HCT116 (cell line): ENCODE measurements at regions not wholly inside any gene's neighbourhood (a gene's known extent, or its start where the extent isn't known, plus 50 kb on each side); places are given as distances from the start of the nearest gene placed in this dataset.

Experiments used
- ATAC-seq: fragments of 200-7000 bp; cut with Tn5 transposase; 2 replicates; pipeline ENCODE4 v1.9.1; 2020; ENCODE audit warnings: mild to moderate bottlenecking, moderate library complexity
- BruUV-seq: library from RNA; stranded (reverse); fragments of 400-500 nt; replicated peaks from 2 replicates; lab custom pipeline; 2021; lab: Mats Ljungman, UMichigan
- CTCF ChIA-PET: fragments of 300-600 bp; sonication (Branson Sonifier 250); formaldehyde crosslinking; loops from one replicate; lab custom pipeline; 2021; ENCODE audit warnings: antibody characterized with exemption; lab: Charles Lee
- POLR2A ChIA-PET: fragments of 300-600, 350-600 bp; sonication (Branson Sonifier 250); formaldehyde crosslinking; loops from one replicate; lab custom pipeline; 2021; ENCODE audit warnings: antibody characterized with exemption; lab: Charles Lee
- RAD21 ChIA-PET, 2 experiments: fragments of 300-600 bp; sonication (Branson Sonifier 250); formaldehyde crosslinking; loops; one replicate each; lab custom pipeline; 2023; ENCODE audit warnings: low total read pairs in 2 of 2; ENCODE audit not compliant: uncharacterized antibody in 2 of 2, unreplicated experiment in 2 of 2, low non-redundant PET in 1 of 2; lab: Charles Lee
- DNase-seq: peaks from one replicate; pipeline ENCODE4 v3.0.0-alpha.2; 2010; ENCODE audit warnings: low read depth, low spot score
- H2AFZ ChIP-seq: fragments of 200-600 bp; shearing (Covaris generic), sonication (generic); 2 replicates; pipeline ENCODE4 v1.6.1; 2017; ENCODE audit warnings: low read depth, mixed run types, mixed read lengths, antibody characterized with exemption, low read length; ENCODE audit not compliant: poor library complexity, severe bottlenecking
- H3K27ac ChIP-seq: 2 replicates; pipeline ENCODE4 v1.5.1; 2012; ENCODE audit warnings: low read depth, low read length
- H3K27me3 ChIP-seq: fragments of 200-600 bp; sonication (generic); 2 replicates; pipeline ENCODE4 v1.6.1; 2016; ENCODE audit warnings: mixed run types, low read length, mixed read lengths; ENCODE audit not compliant: insufficient read depth
- H3K36me3 ChIP-seq, 2 experiments: fragments of 200-500 bp in 1 of 2; fragments of 200-600 bp in 1 of 2; sonication (Bioruptor generic) in 1 of 2; sonication (generic) in 1 of 2; 2 replicates each; pipeline versions ENCODE4 v1.5.1 to v1.6.1; 2014 to 2016; ENCODE audit warnings: low read length in 2 of 2, inconsistent platforms in 1 of 2, mixed read lengths in 1 of 2, mixed run types in 1 of 2; ENCODE audit not compliant: insufficient read depth in 2 of 2, control insufficient read depth in 1 of 2
- H3K4me1 ChIP-seq, 2 experiments: fragments of 200-600 bp in 1 of 2; sonication (generic) in 1 of 2; 2 replicates each; pipeline versions ENCODE4 v1.5.1 to v1.6.1; 2012 to 2017; ENCODE audit warnings: low read length in 2 of 2, inconsistent platforms in 1 of 2, mild to moderate bottlenecking in 1 of 2, mixed read lengths in 1 of 2, mixed run types in 1 of 2, moderate library complexity in 1 of 2; ENCODE audit not compliant: insufficient read depth in 2 of 2, control insufficient read depth in 1 of 2
- H3K4me2 ChIP-seq: fragments of 200-600 bp; sonication (generic); 2 replicates; pipeline ENCODE4 v1.6.1; 2017; ENCODE audit warnings: mixed run types, low read length, mixed read lengths
- H3K4me3 ChIP-seq, 2 experiments: fragments of 200-600 bp in 1 of 2; sonication (generic) in 1 of 2; replicated peaks in 1 of 2; 2 replicates each; pipeline ENCODE4 v1.5.1; 2011 to 2016; ENCODE audit warnings: low read length in 2 of 2, control low read depth in 1 of 2, low read depth in 1 of 2, mild to moderate bottlenecking in 1 of 2, mixed read lengths in 1 of 2, mixed run types in 1 of 2
- H3K79me2 ChIP-seq: fragments of 200-600 bp; sonication (generic); 2 replicates; pipeline ENCODE4 v1.6.1; 2017; ENCODE audit warnings: mild to moderate bottlenecking, mixed run types, low read length, moderate library complexity, mixed read lengths; ENCODE audit not compliant: insufficient read depth
- H3K9ac ChIP-seq: fragments of 200-600 bp; sonication (generic); 2 replicates; pipeline ENCODE4 v1.6.1; 2016; ENCODE audit warnings: low read length, mixed read lengths
- H3K9me2 ChIP-seq: fragments of 200-600 bp; sonication (generic), shearing (Covaris generic); 2 replicates; pipeline ENCODE4 v1.6.1; 2017; ENCODE audit warnings: mixed run types, mild to moderate bottlenecking, moderate library complexity; ENCODE audit not compliant: insufficient read depth
- H3K9me3 ChIP-seq, 2 experiments: fragments of 200-500 bp in 1 of 2; fragments of 200-600 bp in 1 of 2; sonication (Bioruptor generic) in 1 of 2; sonication (generic) in 1 of 2; 2 replicates each; pipeline ENCODE4 v1.6.1; 2014 to 2017; ENCODE audit warnings: low read length in 2 of 2, mixed read lengths in 2 of 2, inconsistent platforms in 1 of 2, low read depth in 1 of 2, mild to moderate bottlenecking in 1 of 2, mixed run types in 1 of 2, moderate library complexity in 1 of 2; ENCODE audit not compliant: control insufficient read depth in 1 of 2, insufficient read depth in 1 of 2
- H4K20me1 ChIP-seq: fragments of 200-600 bp; sonication (generic), shearing (Covaris generic); 2 replicates; pipeline ENCODE4 v1.6.1; 2017; ENCODE audit warnings: mixed run types, mild to moderate bottlenecking, moderate library complexity; ENCODE audit not compliant: insufficient read depth
- CEBPB ChIP-seq: IDR thresholded peaks from 2 replicates; pipeline ENCODE4 v1.6.1; 2012; ENCODE audit warnings: low read depth
- EZH2 ChIP-seq: fragments of 200-600 bp; sonication (generic); IDR thresholded peaks from 2 replicates; pipeline ENCODE4 v1.6.1; 2017; ENCODE audit warnings: antibody characterized with exemption, mixed run types
- EZH2phosphoT487 ChIP-seq: fragments of 200-600 bp; IDR thresholded peaks from 2 replicates; pipeline ENCODE4 v1.6.1; 2018; ENCODE audit warnings: antibody characterized with exemption, borderline replicate concordance
- FOSL1 ChIP-seq: IDR thresholded peaks from 2 replicates; pipeline ENCODE4 v1.6.1; 2012; ENCODE audit warnings: low read depth
- JUND ChIP-seq: IDR thresholded peaks from 2 replicates; pipeline ENCODE4 v1.6.1; 2012
- POLR2AphosphoS5 ChIP-seq: IDR thresholded peaks from 2 replicates; pipeline ENCODE4 v1.6.1; 2011; ENCODE audit warnings: mild to moderate bottlenecking, low read depth, low read length, moderate library complexity
- RAD21 ChIP-seq: IDR thresholded peaks from 2 replicates; pipeline ENCODE4 v1.6.1; 2012; ENCODE audit warnings: low read depth, mild to moderate bottlenecking
- SRF ChIP-seq: IDR thresholded peaks from 2 replicates; pipeline ENCODE4 v1.6.1; 2012; ENCODE audit warnings: low read depth
- TCF7L2 ChIP-seq: IDR thresholded peaks from 2 replicates; pipeline ENCODE4 v1.7.0; 2011; ENCODE audit warnings: borderline replicate concordance, inconsistent platforms; ENCODE audit not compliant: insufficient read depth, insufficient read length; ENCODE audit errors: extremely low read depth
- ZFX ChIP-seq: fragments of 450-650 bp; IDR thresholded peaks from 2 replicates; pipeline ENCODE4 v1.6.1; 2017
- intact Hi-C: fragments of 100-400 bp; cut with micrococcal nuclease; formaldehyde crosslinking; loops from 2 replicates; pipeline ENCODE4 v1.10.0; 2022
- TF ChIP-seq, protein P1 (sequence below): IDR thresholded peaks from 2 replicates; pipeline ENCODE4 v1.6.1; 2011; ENCODE audit warnings: mild to moderate bottlenecking, low read length, moderate library complexity; ENCODE audit not compliant: insufficient replicate concordance; ENCODE audit errors: extremely low read depth
- TF ChIP-seq, protein P2 (sequence below): IDR thresholded peaks from 2 replicates; pipeline ENCODE4 v1.6.1; 2012
- TF ChIP-seq, protein P3 (sequence below), 3 experiments: fragments of 200-600 bp in 1 of 3; sonication (generic) in 1 of 3; IDR thresholded peaks in 2 of 3; conservative IDR thresholded peaks in 1 of 3; 2 replicates each; pipeline ENCODE4 v1.5.1; 2012 to 2017; ENCODE audit warnings: low read depth in 2 of 3, low read length in 2 of 3, antibody characterized with exemption in 1 of 3, borderline replicate concordance in 1 of 3, control low read depth in 1 of 3, mild to moderate bottlenecking in 1 of 3, mixed read lengths in 1 of 3, mixed run types in 1 of 3, moderate library complexity in 1 of 3; ENCODE audit not compliant: insufficient read depth in 1 of 3

DNA sequence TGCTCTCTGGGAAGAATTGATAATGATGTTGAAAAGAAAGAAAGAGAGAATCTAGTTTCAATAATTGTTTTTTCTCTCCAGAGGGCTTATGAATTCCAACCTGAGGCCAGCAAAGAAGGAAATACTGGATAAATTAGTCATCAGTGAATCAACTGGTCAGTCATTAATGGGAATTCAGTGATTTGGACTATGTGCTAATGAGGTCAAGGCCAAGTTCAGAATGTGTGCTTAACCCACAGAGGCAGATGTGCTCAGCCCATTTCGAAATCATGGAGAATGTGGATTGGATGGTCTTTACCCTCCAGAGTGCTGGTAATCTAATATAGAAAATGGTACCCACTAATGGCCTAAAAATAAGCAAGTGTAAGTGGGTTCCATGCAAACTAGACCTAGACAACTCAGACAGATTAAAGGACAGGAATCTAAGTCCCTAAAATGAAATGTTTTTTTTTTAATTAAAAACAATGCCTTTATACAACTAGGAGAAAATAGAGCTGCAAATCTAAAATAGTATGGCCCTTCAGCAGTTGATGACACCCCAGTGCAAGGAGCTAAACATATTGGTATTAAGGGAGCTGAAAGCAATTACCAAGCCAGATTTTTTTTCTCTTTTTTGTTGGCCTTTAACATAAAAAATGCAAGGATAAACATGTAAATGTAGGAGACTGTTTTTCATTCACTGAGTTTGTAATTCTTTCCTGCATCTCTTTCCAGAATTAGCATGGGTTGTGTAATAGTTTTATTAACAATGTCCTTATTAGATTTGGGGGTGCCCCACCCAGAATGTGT, 296.9 kb downstream of the SATB2 start:
- ATAC-seq (no peak), DNase-seq (no peak)
- H3K4me3 ChIP-seq = no peak overlapping the region
- no peak overlapping the region for H3K27ac ChIP-seq
- TF ChIP-seq, protein P1, sequence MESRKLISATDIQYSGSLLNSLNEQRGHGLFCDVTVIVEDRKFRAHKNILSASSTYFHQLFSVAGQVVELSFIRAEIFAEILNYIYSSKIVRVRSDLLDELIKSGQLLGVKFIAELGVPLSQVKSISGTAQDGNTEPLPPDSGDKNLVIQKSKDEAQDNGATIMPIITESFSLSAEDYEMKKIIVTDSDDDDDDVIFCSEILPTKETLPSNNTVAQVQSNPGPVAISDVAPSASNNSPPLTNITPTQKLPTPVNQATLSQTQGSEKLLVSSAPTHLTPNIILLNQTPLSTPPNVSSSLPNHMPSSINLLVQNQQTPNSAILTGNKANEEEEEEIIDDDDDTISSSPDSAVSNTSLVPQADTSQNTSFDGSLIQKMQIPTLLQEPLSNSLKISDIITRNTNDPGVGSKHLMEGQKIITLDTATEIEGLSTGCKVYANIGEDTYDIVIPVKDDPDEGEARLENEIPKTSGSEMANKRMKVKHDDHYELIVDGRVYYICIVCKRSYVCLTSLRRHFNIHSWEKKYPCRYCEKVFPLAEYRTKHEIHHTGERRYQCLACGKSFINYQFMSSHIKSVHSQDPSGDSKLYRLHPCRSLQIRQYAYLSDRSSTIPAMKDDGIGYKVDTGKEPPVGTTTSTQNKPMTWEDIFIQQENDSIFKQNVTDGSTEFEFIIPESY = no peak
- TF ChIP-seq EZH2 (no peak), RAD21 (no peak), JUND (peak; percentile 14; the same call in 1 of the 2 replicates), SRF (no peak), CEBPB (peak; percentile 29; the same call in 1 of the 2 replicates), ZFX (no peak), FOSL1 (peak; percentile 50), TCF7L2 (no peak), EZH2phosphoT487 (no peak), POLR2AphosphoS5 (no peak)
- TF ChIP-seq, protein P2, sequence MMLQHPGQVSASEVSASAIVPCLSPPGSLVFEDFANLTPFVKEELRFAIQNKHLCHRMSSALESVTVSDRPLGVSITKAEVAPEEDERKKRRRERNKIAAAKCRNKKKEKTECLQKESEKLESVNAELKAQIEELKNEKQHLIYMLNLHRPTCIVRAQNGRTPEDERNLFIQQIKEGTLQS = no peak
- TF ChIP-seq, protein P3, sequence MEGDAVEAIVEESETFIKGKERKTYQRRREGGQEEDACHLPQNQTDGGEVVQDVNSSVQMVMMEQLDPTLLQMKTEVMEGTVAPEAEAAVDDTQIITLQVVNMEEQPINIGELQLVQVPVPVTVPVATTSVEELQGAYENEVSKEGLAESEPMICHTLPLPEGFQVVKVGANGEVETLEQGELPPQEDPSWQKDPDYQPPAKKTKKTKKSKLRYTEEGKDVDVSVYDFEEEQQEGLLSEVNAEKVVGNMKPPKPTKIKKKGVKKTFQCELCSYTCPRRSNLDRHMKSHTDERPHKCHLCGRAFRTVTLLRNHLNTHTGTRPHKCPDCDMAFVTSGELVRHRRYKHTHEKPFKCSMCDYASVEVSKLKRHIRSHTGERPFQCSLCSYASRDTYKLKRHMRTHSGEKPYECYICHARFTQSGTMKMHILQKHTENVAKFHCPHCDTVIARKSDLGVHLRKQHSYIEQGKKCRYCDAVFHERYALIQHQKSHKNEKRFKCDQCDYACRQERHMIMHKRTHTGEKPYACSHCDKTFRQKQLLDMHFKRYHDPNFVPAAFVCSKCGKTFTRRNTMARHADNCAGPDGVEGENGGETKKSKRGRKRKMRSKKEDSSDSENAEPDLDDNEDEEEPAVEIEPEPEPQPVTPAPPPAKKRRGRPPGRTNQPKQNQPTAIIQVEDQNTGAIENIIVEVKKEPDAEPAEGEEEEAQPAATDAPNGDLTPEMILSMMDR (IDR thresholded peaks at IDR 0.05 in 2 of 3, conservative IDR thresholded peaks at IDR 0.05 in 1 of 3; ENCODE audit: borderline replicate concordance in 1 of 3, insufficient read depth in 1 of 3, low read depth in 2 of 3, low read length in 2 of 3) = no peak
- TF ChIP-seq, all 23 proteins: peak for 3
- Histone ChIP-seq H4K20me1 (no peaks in the 10 kb centered on the region), H3K4me1 (peaks cover 0 to 5% of the 10 kb centered on the region in 2 experiments; a peak in 2 of 4 replicates), H3K36me3 (no peaks in the 10 kb centered on the region), H3K9me3 (no peaks in the 10 kb centered on the region), H3K9ac (no peak overlapping the region), H2AFZ (no peak overlapping the region), H3K79me2 (no peaks in the 10 kb centered on the region), H3K27me3 (no peaks in the 10 kb centered on the region), H3K9me2 (no peaks in the 10 kb centered on the region), H3K4me2 (peak overlapping the region; percentile 21; the same call in 1 of the 2 replicates)
- BruUV-seq = no TSS peak
- intact Hi-C loops = no loop called here
- ChIA-PET CTCF (no interaction called here), RAD21 (no interaction called here), POLR2A (no interaction called here)
